HG03571 (cell line): ENCODE measurements at regions not wholly inside any gene's neighbourhood (a gene's known extent, or its start where the extent isn't known, plus 50 kb on each side); places are given as distances from the start of the nearest gene placed in this dataset.

Experiments
- ATAC-seq: cut with Tn5 transposase; IDR thresholded peaks from one replicate; pipeline ENCODE4 v1.9.1; 2021; ENCODE audit not compliant: unreplicated experiment

DNA sequence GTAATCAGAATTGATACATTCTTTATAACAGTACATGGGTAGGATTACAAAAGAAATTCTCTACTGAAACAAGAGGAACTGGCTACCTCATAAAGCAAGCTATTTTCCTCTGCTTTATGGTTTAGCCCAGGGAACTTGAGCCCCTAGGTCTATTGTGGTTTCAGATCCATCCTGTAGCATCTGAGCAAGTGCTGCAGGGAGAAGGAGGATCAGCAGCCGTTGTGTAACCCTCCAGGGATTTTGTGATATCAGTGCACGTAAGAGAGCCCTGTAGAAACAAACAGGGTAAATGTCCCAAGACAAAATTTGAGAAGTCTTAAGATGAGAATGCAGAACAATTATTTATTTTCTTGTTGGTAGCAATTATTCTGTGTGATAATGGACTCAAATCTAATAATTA, 165.2 kb upstream of the DEFB112 start:
- no peak for ATAC-seq

DNA sequence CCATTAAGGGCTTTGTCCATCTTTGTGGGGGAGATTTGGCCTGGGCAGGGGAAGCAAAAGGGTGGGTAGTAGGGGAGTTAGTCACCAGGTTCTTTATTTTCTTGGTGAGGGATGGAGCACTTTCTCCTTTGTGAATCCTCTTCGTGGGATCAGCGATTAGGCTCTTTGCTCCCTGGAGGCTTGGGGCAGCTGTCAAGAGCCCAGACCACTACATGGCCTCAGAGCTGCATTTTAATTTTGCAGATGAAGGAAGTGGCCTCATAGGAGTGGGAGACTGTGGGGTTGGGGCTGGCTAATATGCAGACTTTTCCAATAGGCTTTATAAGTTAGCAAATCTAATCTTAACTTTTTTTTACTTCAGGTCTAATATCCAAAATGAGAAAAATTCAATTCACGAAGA, 168.1 kb upstream of the DEFB112 start:
- ATAC-seq, result no peak

DNA sequence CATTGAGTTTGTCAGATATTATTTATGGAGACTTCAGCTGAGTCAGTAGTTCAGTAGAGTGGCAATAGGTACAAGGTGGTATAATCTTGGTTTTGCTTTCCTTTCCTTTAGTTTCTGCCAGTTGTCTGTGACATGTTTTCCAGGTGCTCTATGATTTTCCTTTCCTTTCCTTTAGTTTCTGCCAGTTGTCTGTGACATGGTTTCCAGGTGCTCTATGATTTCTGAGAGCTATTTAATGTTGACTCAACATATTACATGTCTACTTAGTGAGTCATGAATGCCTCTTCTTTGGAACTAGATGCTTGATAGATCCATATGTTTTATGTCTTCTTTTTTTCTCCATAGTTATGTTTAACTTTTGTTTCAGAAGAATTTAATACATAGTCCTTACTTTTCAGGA, 186.4 kb upstream of the DEFB112 start:
- no peak for ATAC-seq

DNA sequence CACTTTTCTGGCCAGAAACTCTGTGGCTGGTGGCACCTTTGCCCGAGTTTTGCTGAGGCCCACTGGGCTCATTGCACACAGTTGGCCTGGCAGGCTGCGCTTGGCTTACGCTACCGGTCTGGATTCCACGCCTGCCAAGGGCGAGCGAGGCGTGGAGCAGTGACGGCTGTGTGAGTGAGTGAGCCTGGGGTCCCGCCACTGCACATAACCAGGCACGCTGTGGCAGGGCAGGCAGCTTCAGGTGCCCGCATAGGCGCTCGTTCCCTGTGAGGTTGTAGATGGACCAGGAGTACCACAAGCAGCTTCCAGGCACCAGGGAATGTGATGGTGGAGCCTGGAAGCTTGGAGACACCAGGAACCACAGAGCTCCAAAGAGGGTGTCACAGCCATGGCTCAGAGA, 190.1 kb upstream of the DEFB112 start:
- no peak for ATAC-seq

DNA sequence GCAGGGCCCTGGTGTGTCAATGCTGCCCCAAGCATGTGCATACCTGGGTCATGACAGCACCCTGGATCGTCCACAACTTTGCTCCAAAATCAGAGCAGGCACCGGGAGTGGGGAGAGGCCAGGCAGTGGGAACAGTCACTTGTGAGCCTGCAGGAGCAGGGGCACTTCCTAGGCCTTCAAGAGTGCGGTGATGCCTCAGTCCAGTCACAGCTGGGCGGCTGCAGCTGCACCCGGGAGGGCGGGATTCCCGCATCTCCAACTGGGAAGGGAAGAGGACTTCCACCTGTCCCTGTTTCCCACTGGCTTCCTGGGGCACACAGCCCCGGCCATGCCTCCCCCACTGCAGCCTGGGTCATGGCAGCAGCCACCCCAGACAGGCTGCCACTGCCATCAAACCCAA, 191.3 kb upstream of the DEFB112 start:
- no peak for ATAC-seq

DNA sequence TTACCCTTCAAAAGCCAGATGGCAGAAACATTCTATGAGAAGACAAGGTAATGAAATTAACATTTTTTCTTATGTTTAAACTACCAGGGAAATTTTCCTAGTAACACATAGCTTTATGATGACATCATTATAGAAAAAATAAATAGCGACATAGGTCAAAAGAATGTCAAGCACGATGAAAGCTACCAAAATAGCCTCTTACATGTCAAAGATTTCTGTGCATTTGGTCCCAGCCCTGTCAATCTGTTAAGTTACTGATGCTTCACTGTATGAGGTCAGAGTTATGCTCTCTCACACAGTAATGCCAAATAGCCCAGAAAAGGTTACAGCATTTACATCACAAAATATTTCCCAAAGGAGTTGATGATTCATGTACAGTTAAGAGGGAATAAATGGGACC, 199.8 kb upstream of the DEFB112 start:
- no peak for ATAC-seq

DNA sequence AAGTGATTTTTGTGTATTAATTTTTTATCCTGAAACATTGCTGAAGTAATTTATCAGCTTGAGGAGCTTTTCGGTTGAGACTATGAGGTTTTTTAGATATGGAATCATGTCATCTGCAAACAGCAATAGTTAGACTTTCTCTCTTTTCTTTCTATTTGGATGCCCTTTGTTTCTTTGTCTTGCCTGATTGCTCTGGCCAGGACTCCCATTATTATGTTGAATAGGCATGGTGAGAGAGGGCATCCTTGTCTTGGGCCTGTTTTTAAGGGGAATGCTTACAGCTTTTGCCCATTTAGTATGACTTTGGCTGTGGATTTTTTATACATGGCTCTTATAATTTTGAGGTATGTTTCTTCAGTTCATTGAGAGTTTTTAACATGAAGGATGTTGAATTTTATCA, 207.6 kb upstream of the DEFB112 start:
- ATAC-seq, result no peak

DNA sequence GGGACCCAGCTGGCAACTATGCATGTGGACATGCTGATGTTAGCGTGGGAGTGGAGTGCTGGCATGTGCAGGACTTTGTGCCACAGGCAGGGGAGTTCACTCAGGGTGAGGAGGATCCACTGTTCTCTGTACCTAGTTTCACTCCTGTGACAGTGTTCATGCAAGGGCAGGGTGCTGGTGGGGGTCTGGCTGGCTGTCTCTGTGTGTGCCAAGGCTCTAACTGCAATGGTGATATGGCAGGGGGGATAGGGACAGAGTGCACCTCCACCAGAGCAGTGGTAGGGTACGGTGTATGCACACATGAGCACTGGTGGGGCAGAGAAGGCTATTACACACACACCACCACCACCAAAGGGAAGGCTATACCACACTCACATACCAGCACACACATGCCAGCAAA, 210.2 kb upstream of the DEFB112 start:
- ATAC-seq, result no peak

DNA sequence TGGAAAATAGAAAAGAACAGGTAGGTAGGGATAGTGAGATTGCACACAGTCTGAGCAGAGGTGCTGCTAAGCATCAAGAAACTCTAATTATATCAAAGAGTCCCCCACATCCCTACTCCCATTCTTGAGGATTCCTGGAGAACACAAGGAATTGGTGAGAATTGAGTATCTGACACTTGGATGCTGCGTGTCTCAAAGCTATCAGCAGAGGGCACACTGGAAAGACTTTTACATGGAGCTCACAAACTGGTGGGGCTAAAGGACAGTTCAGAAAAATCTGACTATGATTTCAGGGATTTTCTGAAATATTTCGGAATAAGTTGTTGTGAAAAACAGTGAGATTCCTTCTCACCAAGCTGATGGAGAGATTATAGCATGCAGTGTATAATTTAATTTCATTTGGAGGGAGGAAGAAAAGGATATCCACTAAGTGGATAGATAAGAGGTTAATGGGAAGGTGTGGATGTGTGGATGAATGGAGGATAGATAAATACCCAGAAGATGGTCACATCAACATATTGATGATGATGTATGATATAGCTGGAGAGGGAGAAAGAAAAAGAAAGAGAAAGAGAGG, 215.4 kb upstream of the DEFB112 start:
- no peak for ATAC-seq

DNA sequence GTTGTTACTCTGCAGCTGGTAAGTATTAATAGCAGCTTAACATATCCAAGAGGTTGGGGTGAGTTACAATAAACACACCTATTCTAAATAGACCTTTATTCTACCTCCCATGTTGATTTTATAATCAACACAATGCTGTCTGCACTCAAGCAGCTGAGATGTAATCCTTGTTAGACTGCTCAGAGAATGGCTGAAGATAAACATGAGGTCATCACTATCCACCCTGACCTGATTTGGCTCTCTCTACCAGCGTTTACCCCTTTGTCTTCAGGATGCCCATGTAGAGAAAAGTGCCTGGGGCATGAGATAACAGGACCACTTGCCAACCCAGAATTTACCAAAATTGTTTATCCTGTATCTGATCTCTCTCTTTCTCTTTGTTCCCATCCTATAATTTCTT, 220.7 kb upstream of the DEFB112 start:
- no peak for ATAC-seq

DNA sequence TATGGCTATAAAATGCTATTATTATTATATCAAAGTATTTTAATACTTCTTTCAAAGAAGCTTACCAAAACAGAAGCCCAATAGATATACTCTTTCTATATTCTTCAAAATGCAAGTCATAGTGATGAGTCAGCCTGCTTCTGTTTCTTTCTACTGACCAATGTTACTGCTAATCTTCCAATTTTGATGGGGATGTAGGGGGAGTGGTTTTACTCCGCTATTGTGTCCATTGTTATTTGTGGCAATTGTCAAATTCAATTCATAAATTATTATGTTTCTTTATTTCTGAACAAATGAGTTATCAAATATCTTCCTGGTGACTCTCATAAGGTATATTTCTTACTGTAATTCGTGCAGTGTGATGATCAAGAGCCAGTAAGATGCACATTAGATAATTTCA, 221.5 kb upstream of the DEFB112 start:
- no peak for ATAC-seq

DNA sequence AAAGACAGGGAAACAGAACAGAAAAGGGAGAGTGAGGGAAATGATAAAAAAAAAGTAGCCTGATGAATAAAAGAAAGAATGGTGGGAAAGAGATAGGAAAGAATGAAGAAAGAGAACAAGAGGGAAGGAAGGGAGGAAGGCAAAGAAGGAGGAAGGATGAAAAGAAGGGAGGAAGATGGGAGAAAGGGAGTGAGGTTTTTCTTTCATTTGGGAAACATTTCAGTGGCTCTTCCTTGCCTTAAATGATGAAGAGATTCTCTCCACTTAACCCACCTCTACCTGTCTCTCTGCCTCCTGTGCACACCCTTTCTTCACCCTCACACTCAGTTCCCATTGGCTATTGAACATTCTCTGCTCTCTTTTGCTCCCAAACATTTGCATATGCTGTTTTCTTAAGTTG, 222.1 kb upstream of the DEFB112 start:
- no peak for ATAC-seq

DNA sequence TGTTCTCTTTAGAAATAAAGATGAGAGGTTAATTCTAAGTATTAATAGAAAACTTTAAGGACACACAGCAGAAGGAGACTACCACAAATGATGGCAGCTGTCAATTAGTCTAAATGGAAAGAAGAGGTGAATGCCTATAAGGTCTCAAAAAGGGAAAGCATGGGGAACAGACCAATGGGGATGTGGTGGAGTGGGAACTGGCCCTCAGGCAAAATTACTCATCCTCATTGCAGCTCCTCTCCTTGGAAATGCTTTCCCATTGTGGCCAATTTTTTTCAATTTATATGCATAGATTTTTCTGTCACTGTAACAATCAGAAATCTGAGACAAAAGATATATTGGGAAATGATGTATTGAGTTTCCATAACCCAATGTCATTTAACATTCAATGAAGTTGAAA, 222.9 kb upstream of the DEFB112 start:
- no peak for ATAC-seq

DNA sequence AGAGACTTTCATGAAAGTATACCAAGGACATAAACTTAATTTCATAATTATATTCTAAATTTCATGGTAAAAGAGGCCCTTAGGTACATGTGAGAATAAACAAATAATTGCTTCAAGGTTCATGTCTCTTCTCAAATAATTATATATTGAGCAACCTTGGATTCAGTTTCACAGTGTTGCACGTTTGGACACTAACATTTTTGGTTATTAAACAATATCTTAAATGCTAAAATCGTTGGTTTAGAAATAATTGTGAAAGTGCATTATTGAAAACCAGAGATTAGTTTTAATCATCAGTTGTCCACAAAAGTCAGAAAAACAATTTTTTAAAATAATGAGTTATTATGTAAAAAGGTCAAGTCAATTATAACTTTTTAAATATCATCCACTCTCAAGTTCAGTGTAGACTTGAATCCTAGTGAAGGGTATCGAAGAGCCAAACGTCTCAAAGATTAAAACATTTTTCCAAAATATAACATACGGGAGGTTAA, 227.1 kb upstream of the DEFB112 start:
- no peak for ATAC-seq

DNA sequence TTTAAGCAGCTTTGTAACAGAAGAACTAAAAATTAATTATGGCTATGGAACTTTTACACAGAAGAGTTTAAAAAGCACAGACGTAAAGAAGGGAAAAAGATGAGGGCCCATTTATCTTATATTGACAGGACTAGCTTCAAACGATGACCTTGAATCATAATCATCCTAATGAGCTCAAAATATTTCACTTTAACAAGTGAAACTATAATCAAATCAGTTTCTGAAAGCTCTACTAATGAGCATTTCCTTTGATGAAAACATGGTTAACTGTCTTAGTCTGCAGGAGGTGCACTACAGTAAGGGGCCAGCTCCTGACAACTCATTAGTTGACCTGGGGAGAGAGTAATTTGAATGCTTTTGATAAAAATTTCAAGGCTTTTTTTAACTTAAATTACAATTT, 228.0 kb upstream of the DEFB112 start:
- ATAC-seq, result no peak

DNA sequence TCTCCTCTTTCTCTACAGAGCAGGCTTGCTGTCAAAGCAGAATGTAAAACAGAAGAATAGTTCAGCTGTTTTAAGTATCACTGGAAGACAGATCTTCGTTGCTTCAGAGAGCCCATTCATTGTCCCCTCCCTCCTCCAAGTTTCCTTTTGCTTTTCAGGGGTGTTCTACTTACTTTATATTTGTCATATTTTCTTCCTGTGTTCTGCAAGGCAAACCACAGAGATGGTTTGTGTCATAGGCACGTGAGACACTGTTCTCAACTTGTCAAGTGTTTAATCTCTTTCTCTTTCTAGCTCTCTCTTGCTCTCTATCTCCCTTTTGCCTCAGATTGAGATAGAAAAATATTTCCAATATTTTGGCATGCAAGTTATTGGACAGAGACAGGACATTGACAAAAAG, 228.9 kb upstream of the DEFB112 start:
- no peak for ATAC-seq

DNA sequence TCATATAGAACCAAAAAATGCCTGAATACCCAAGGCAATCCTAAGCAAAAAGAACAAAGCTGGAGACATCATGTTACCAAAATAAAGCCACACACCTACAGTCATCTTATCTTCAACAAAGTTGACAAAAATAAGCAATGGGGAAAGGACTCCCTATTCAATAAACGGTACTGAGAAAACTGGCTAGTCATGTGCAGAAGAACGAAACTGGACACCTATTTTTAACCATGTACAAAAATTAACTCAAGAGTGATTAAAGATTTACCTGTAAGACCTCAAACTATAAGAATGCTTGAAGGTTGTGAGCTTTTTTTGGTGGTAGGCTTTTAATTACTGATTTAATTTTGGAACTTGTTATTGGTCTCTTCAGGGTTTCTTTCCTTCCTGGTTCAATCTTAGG, 236.0 kb upstream of the DEFB112 start:
- no peak for ATAC-seq

DNA sequence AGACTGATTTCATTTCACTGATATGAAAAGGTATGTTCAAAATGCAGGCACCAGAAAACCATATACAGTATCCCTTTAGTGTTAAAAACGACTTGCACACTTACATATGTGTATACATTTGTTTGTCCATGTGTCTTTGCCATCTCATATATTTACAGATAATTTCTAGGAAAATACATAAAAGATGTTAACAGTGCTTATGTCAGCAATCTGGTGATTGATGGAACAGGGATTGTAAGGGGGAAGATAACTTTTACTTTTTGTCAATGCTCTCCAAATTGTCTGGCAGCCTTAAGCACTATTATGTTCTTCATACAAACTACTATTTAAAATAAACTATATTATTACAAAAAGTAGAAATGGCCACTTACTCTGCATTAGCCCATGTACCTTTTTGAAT, 238.5 kb upstream of the DEFB112 start:
- no peak for ATAC-seq

DNA sequence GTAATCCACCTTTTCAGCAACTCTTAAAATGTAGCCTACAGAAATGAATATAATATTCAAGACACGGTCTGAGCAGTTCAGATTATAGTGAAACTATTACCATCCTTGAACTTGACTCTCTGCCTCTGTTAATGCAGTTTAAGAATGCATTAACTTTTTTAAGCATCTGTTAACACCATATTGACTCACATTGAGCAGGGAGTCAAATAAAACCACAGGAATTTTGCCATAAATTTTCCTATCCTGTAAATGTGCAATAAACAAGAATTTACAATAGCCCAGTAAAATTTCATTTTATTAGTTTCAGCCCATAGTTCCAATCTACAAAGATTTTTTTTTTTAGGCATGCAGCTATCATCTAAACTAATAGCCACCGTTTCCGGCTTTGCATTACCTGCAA, 239.2 kb upstream of the DEFB112 start:
- ATAC-seq, result no peak

DNA sequence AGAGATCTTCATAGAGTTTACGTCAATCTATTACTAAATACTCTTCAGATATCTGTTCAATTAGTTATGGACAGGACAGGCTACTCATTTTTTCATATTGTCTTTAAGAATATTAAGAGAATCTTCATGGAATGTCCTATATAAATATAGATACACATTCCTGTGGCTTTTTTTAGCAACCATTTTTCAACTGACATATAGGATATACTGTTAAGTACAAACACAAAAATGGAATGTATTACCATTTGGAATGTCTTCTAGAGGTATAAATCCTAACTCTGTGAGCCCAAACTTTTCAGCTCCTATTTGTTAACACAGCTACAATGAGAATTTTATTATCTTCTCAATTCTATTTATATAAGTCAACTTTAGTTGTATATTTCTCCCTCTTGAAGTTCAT, 239.6 kb upstream of the DEFB112 start:
- no peak for ATAC-seq

DNA sequence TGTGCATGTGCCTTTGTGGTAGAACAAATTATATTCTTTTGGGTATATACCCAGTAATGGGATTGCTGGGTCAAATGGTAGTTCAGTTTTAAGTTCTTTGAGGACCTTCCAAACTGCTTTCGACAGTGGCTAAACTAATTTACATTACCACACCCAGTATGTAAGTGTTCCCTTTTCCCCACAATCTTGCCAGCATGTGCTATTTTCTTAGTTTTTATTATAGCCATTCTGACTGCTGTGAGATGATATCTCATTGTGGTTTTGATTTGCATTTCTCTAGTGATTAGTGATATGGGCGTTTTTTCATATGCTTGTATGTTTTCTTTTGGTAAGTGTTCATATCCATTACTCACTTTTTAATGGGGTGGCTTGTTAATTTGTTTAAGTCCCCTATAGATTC, 251.6 kb upstream of the DEFB112 start:
- no peak for ATAC-seq

DNA sequence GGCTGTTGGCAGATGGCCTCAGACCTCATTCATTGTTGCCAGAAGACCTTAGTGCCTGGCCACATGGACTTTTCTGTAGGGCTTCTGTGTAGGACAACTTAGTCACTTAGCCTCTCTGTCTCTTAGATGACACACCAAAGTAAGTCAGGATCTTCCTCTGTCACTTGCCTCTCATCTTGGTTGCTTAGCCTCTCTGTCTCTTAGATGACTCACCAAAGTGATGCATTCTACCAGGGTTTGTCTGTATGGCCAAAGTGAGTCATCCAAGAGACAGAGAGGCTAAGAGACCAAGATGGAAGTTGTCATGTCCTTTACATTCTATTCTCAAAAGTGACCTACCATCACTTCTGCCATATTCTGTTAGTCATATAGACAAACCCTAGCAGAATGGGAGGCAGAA, 255.9 kb upstream of the DEFB112 start:
- ATAC-seq, result no peak

DNA sequence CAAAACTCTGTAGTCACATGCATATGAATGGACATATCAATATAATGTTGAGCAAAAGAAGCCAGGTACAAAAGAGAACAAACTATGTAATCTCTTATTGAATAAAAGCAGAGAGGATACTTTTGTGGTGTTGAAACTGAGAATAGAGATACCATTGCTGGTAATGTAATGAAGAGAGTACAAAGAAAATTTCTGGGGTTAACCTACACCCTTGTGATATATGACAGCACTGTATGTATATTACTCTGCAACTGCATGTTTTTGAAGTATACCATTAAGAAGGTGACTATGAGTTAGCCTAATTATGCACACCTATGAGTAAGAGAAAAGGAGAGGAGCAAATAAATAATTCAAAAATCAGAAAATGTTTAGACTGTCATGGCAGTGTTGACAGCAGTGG, 268.8 kb upstream of the DEFB112 start:
- no peak for ATAC-seq

DNA sequence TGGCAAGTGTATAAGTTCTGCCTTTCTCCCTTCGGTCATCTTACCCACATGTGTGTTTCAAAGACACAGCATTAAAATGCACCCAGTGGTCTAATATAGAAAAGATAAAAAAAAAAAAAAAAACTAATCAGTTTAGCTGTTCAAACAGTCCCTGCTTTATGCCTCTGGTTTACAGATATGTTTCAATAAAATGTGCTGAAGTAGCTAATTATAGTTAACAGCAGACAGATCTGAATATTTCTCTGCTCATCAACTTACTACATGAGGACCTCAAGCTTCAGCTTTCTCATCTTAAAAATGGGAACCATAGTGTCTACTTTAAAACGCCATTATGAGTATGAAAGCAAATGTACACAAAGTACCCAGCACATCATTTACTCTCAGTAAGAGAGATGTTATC, 280.6 kb upstream of the DEFB112 start:
- no peak for ATAC-seq
